ENCODE measurements at regions not wholly inside any gene's neighbourhood (a gene's known extent, or its start where the extent isn't known, plus 50 kb on each side); places are given as distances from the start of the nearest gene placed in this dataset.

DNA sequence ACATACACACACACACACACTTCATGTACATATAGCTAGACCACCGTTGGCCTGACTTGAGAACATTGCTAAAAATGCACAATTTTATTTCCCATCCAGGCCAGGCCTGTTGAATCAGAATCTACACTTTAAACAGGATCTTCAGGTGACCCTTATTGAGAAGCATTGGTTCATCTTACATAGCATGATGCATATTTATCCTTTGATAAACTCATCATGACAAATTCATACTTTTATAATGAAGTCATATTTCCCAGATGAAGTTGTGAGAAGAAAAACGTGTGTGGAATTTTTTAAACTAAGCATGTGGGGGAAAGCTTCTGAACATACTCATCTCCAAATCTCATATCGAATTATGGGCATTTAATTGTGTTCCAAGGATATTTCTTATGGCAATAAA lies 877.7 kb downstream of the MRPL39 start:
- TF ChIP-seq NFIC (IDR thresholded peaks at IDR 0.05) = no peak
- no peak for TF ChIP-seq EGR1 (IDR thresholded peaks at IDR 0.05)
- no peak for TF ChIP-seq RAD21 (IDR thresholded peaks at IDR 0.05; ENCODE audit: low read depth)
- TF ChIP-seq CREB1 (IDR thresholded peaks at IDR 0.05; ENCODE audit: low read depth) = no peak
- no peak for TF ChIP-seq EP300 (IDR thresholded peaks at IDR 0.05; ENCODE audit: borderline replicate concordance)
- TF ChIP-seq CEBPB (IDR thresholded peaks at IDR 0.05) = no peak
- TF ChIP-seq, protein P1, sequence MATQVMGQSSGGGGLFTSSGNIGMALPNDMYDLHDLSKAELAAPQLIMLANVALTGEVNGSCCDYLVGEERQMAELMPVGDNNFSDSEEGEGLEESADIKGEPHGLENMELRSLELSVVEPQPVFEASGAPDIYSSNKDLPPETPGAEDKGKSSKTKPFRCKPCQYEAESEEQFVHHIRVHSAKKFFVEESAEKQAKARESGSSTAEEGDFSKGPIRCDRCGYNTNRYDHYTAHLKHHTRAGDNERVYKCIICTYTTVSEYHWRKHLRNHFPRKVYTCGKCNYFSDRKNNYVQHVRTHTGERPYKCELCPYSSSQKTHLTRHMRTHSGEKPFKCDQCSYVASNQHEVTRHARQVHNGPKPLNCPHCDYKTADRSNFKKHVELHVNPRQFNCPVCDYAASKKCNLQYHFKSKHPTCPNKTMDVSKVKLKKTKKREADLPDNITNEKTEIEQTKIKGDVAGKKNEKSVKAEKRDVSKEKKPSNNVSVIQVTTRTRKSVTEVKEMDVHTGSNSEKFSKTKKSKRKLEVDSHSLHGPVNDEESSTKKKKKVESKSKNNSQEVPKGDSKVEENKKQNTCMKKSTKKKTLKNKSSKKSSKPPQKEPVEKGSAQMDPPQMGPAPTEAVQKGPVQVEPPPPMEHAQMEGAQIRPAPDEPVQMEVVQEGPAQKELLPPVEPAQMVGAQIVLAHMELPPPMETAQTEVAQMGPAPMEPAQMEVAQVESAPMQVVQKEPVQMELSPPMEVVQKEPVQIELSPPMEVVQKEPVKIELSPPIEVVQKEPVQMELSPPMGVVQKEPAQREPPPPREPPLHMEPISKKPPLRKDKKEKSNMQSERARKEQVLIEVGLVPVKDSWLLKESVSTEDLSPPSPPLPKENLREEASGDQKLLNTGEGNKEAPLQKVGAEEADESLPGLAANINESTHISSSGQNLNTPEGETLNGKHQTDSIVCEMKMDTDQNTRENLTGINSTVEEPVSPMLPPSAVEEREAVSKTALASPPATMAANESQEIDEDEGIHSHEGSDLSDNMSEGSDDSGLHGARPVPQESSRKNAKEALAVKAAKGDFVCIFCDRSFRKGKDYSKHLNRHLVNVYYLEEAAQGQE (IDR thresholded peaks at IDR 0.05; ENCODE audit: low read depth) = no peak
- TF ChIP-seq TCF12 (IDR thresholded peaks at IDR 0.05; ENCODE audit: low read depth) = no peak
- no peak for TF ChIP-seq FOXM1 (IDR thresholded peaks at IDR 0.05; ENCODE audit: borderline replicate concordance, low read depth)
- TF ChIP-seq, protein P2, sequence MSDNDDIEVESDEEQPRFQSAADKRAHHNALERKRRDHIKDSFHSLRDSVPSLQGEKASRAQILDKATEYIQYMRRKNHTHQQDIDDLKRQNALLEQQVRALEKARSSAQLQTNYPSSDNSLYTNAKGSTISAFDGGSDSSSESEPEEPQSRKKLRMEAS (IDR thresholded peaks at IDR 0.05) = no peak
- no peak for TF ChIP-seq YY1 (IDR thresholded peaks at IDR 0.05; ENCODE audit: low read depth)
- no peak for TF ChIP-seq TEAD4 (IDR thresholded peaks at IDR 0.05)
